Ascending aorta (tissue), 2 donors: ENCODE measurements at regions not wholly inside any gene's neighbourhood (a gene's known extent, or its start where the extent isn't known, plus 50 kb on each side); places are given as distances from the start of the nearest gene placed in this dataset.

ENCODE experiments used
- DNase-seq, 2 donors: peaks; one replicate each; pipeline ENCODE4 v3.0.0-alpha.2; 2019; ENCODE audit warnings: low spot score in 2 of 2
- H3K27ac ChIP-seq, 2 donors: fragments of 200-600 bp; sonication (generic); one replicate each; pipeline ENCODE4 v1.5.1; 2016 to 2017; ENCODE audit warnings: mild to moderate bottlenecking in 1 of 2
- H3K27me3 ChIP-seq: fragments of 200-600 bp; sonication (generic); one replicate; pipeline ENCODE4 v1.5.1; 2017
- H3K36me3 ChIP-seq, 2 donors: fragments of 200-600 bp; sonication (generic); one replicate each; pipeline ENCODE4 v1.5.1; 2016
- H3K4me1 ChIP-seq, 2 donors: fragments of 200-600 bp; sonication (generic); one replicate each; pipeline ENCODE4 v1.5.1; 2016 to 2017; ENCODE audit warnings: mild to moderate bottlenecking in 1 of 2
- H3K4me3 ChIP-seq, 2 donors: fragments of 200-600 bp; sonication (generic); one replicate each; pipeline ENCODE4 v1.5.1; 2016 to 2017; ENCODE audit warnings: mild to moderate bottlenecking in 1 of 2
- H3K9me3 ChIP-seq, 2 donors: fragments of 200-600 bp; sonication (generic); one replicate each; pipeline ENCODE4 v1.5.1; 2016
- CTCF ChIP-seq, 3 experiments: fragments of 200-600 bp in 2 of 3; fragments of 450-650 bp in 1 of 3; sonication (generic) in 2 of 3; IDR thresholded peaks; one replicate each; pipeline ENCODE4 v1.5.1; 2016 to 2019; ENCODE audit warnings: antibody characterized with exemption in 3 of 3, mild to moderate bottlenecking in 1 of 3, moderate library complexity in 1 of 3
- intact Hi-C: fragments of 100-400 bp; cut with DNase I; formaldehyde crosslinking; loops from one replicate; pipeline ENCODE4 v1.15.1; 2023

DNA sequence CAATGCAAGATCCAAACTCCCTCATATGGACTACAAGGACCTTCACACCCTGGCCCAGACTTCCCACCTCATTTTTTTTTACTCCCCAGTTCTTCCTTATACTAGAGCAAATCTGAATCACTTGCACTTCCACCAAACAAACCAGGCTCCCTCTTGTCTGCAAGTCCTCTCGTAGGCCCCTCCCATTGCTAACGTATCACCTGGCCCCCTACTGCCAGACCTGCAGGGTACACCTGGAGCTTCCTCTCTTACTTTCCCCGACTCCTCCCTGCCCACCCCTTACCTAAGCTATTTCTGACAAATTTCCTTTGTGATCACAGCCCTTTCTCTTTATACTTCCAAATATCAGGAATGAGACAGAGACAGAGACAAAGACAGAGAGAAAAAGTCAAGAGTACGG, 463.9 kb downstream of the GALC start:
- Histone ChIP-seq H3K4me3 (no peak overlapping the region), H3K9me3 (no peaks in the 10 kb centered on the region), H3K36me3 (no peaks in the 10 kb centered on the region), H3K4me1 (no peaks in the 10 kb centered on the region), H3K27ac (no peak overlapping the region), H3K27me3 (no peaks in the 10 kb centered on the region)
- DNase-seq: no peak
- intact Hi-C loops: no loop called here
- TF ChIP-seq CTCF (IDR thresholded peaks at IDR 0.05): no peak

DNA sequence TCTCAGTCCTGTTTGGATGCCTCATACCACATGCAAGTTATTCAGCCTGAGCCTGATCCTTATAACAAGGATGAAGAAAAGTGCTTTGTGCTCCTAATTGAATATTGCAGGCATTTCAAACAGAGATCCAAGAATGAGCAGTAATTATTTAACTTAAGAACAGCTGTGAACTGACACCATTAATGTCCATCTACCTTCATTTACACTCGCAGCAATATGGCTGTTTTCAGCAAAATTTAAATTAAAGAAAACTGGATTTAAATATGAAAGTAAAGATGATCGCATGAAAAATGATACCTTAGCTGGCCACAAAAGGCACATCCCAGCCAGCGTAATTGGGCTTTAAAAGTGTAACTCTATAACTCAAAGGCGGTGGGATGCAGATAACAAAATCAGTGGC, 466.3 kb downstream of the GALC start:
- Histone ChIP-seq H3K27ac (no peak overlapping the region), H3K27me3 (no peaks in the 10 kb centered on the region), H3K4me3 (no peak overlapping the region), H3K9me3 (no peaks in the 10 kb centered on the region), H3K4me1 (no peaks in the 10 kb centered on the region), H3K36me3 (no peaks in the 10 kb centered on the region)
- no peak for TF ChIP-seq CTCF (IDR thresholded peaks at IDR 0.05)
- intact Hi-C loops: no loop called here
- DNase-seq: no peak

- Histone ChIP-seq H3K27me3 (no peaks in the 10 kb centered on the region), H3K4me1 (no peaks in the 10 kb centered on the region), H3K9me3 (no peaks in the 10 kb centered on the region), H3K36me3 (no peaks in the 10 kb centered on the region), H3K4me3 (no peak overlapping the region), H3K27ac (no peak overlapping the region)
- intact Hi-C loops: no loop called here
- TF ChIP-seq CTCF (IDR thresholded peaks at IDR 0.05): no peak
- no peak for DNase-seq
Measured at GRCh38 chr14:87524011-87524410, 469.0 kb downstream of the GALC start.

DNA sequence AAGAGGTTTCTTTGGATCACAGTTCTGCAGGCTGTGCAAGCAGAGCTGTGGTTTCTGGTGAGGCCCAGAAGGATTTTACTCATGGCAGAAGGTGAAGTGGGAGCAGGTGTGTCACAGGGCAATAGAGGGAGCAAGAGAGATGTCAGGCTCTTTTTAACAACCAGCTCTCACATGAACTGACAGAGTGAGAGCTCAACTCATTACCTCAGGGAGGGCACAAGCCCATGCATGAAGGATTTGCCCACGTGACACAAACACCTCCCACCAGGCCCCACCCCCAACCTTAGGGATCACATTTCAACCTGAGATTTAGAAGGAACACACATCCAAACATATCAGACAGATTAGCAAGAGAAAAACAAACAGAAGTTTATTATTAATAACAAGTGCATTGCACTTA, 470.4 kb downstream of the GALC start:
- intact Hi-C loops: no loop called here
- H3K36me3 ChIP-seq: no peaks in the 10 kb centered on the region
- DNase-seq: no peak

GRCh38 chr14:87508333-87508732, 484.6 kb downstream of the GALC start:
- DNase-seq: no peak
- Histone ChIP-seq H3K4me1 (no peaks in the 10 kb centered on the region), H3K9me3 (no peaks in the 10 kb centered on the region), H3K4me3 (no peak overlapping the region), H3K36me3 (no peaks in the 10 kb centered on the region), H3K27ac (no peak overlapping the region), H3K27me3 (no peaks in the 10 kb centered on the region)
- intact Hi-C loops: no loop called here
- no peak for TF ChIP-seq CTCF (IDR thresholded peaks at IDR 0.05)

More for the DNA sequence above, 470.4 kb downstream of the GALC start:
- Histone ChIP-seq H3K27me3 (no peaks in the 10 kb centered on the region), H3K4me1 (no peaks in the 10 kb centered on the region), H3K4me3 (no peak overlapping the region), H3K9me3 (no peaks in the 10 kb centered on the region), H3K27ac (no peak overlapping the region)
- no peak for TF ChIP-seq CTCF (IDR thresholded peaks at IDR 0.05)

DNA sequence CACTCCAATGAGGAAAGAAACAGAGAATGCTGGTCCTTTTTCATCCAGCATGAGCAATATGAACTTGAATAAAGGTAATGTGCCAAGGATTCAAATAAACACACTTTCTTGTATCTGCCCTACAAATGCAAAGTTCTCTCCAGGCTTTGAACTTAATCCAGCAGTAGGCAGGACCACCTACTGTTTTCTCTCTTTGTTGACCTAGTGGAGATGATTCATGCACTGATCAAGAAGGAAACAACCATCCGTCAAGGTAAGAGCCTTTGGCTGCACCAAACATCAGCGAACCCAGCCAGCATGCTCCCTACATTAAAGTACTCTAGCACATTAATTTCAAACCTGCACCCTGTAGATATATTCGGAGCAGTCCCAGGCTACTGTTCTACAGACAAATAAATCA, 489.3 kb downstream of the GALC start:
- TF ChIP-seq CTCF (IDR thresholded peaks at IDR 0.05): no peak
- intact Hi-C loops: no loop called here
- Histone ChIP-seq H3K27ac (no peak overlapping the region), H3K4me1 (no peaks in the 10 kb centered on the region), H3K27me3 (no peaks in the 10 kb centered on the region), H3K4me3 (no peak overlapping the region), H3K36me3 (no peaks in the 10 kb centered on the region), H3K9me3 (no peaks in the 10 kb centered on the region)
- DNase-seq: no peak
